K562 (cell line): ENCODE measurements at regions not wholly inside any gene's neighbourhood (a gene's known extent, or its start where the extent isn't known, plus 50 kb on each side); places are given as distances from the start of the nearest gene placed in this dataset.

Experiments used
- ATAC-seq: fragments of 200-7000 bp; cut with Tn5 transposase; 3 replicates; pipeline ENCODE4 v1.9.1; 2020; ENCODE audit warnings: moderate library complexity
- BruUV-seq: library from RNA; stranded (reverse); fragments of 400-500 nt; replicated peaks from 2 replicates; lab custom pipeline; 2021; lab: Mats Ljungman, UMichigan
- CTCF ChIA-PET: fragments of 300-600 bp; formaldehyde crosslinking; extraction: SDS; loops from one replicate; lab custom pipeline; 2021; ENCODE audit warnings: low intra/inter-chr PET ratio; lab: Yijun Ruan, JAX
- POLR2A ChIA-PET: fragments of 300-600, 350-650 bp; sonication (Branson Sonifier 250); formaldehyde crosslinking; extraction: SDS; loops from one replicate; lab custom pipeline; 2021; ENCODE audit warnings: antibody characterized with exemption, inconsistent platforms; lab: Yijun Ruan, JAX
- DNase-seq, 4 experiments: peaks; one replicate each; pipeline versions ENCODE4 v3.0.0 to v3.0.0-alpha.2; 2011 to 2018; ENCODE audit warnings: low spot score in 3 of 4, mixed read lengths in 3 of 4; ENCODE audit errors: extremely low read depth in 1 of 4
- FAIRE-seq: peaks from 2 replicates; lab custom pipeline; 2011; peaks lifted over from hg19 to GRCh38; lab: Jason Lieb, UNC
- H2AFZ ChIP-seq: 2 replicates; pipeline ENCODE4 v1.6.0; 2011; ENCODE audit warnings: low read depth, low read length, control low read depth, inconsistent platforms
- H3K27ac ChIP-seq: fragments of 200-600 bp; 3 replicates; pipeline ENCODE4 v1.8.0; 2011; ENCODE audit warnings: low read depth, mild to moderate bottlenecking, control low read depth, inconsistent platforms, low read length, moderate library complexity, mixed read lengths; ENCODE audit errors: extremely low read depth
- H3K27me3 ChIP-seq, 2 experiments: fragments of 300-600 bp in 1 of 2; 2 replicates in 1 of 2; 3 replicates in 1 of 2; pipeline versions ENCODE4 v1.6.0 to v1.8.0; 2011; ENCODE audit warnings: inconsistent platforms in 2 of 2, low read length in 2 of 2, mild to moderate bottlenecking in 1 of 2, mixed read lengths in 1 of 2, moderate library complexity in 1 of 2; ENCODE audit not compliant: control insufficient read depth in 2 of 2, insufficient read depth in 2 of 2
- H3K36me3 ChIP-seq: fragments of 300-600 bp; 3 replicates; pipeline ENCODE4 v1.8.0; 2011; ENCODE audit warnings: mild to moderate bottlenecking, low read length, inconsistent platforms; ENCODE audit not compliant: control insufficient read depth, insufficient read depth
- H3K4me1 ChIP-seq, 2 experiments: fragments of 200-600 bp in 1 of 2; replicated peaks in 1 of 2; 2 replicates in 1 of 2; 3 replicates in 1 of 2; pipeline versions ENCODE4 v1.5.1 to v1.8.0; 2011; ENCODE audit warnings: inconsistent platforms in 2 of 2, low read length in 2 of 2, mild to moderate bottlenecking in 1 of 2, mixed read lengths in 1 of 2, moderate library complexity in 1 of 2; ENCODE audit not compliant: control insufficient read depth in 2 of 2, insufficient read depth in 2 of 2
- H3K4me2 ChIP-seq: 2 replicates; pipeline ENCODE4 v1.6.1; 2011; ENCODE audit warnings: low read length, control low read depth, inconsistent platforms, mixed read lengths; ENCODE audit not compliant: insufficient read depth
- H3K4me3 ChIP-seq: fragments of 200-600 bp; sonication (generic), shearing (Covaris generic); 2 replicates; pipeline ENCODE4 v1.5.1; 2016; ENCODE audit warnings: control low read depth, inconsistent platforms
- H3K79me2 ChIP-seq: fragments of 200-600 bp; 3 replicates; pipeline ENCODE4 v1.8.0; 2011; ENCODE audit warnings: low read length, inconsistent platforms; ENCODE audit not compliant: control insufficient read depth, insufficient read depth
- H3K9ac ChIP-seq, 2 experiments: 2 replicates each; pipeline versions ENCODE4 v1.6.0 to v1.6.1; 2011; ENCODE audit warnings: low read depth in 2 of 2, low read length in 2 of 2, control low read depth in 1 of 2, inconsistent platforms in 1 of 2, mild to moderate bottlenecking in 1 of 2, mixed read lengths in 1 of 2; ENCODE audit not compliant: insufficient read depth in 1 of 2
- H3K9me1 ChIP-seq: one replicate; pipeline ENCODE4 v1.6.0; 2011; ENCODE audit warnings: inconsistent platforms, mild to moderate bottlenecking, low read length, moderate library complexity; ENCODE audit not compliant: control insufficient read depth, insufficient read depth
- H3K9me3 ChIP-seq: replicated peaks from 2 replicates; pipeline ENCODE4 v1.5.1; 2011; ENCODE audit warnings: low read depth, low read length, inconsistent platforms; ENCODE audit not compliant: control insufficient read depth, insufficient read depth
- H4K20me1 ChIP-seq: replicated peaks from 2 replicates; pipeline ENCODE4 v1.6.1; 2011; ENCODE audit warnings: low read length, inconsistent platforms, mixed read lengths; ENCODE audit not compliant: control insufficient read depth, insufficient read depth
- BRF2 ChIP-seq: IDR thresholded peaks from 3 replicates; pipeline ENCODE4 v1.6.1; 2011; ENCODE audit warnings: borderline replicate concordance, mild to moderate bottlenecking; ENCODE audit not compliant: insufficient read length, insufficient read depth
- CBX3 ChIP-seq, 2 experiments: IDR thresholded peaks; 1 replicate in 1 of 2; 2 replicates in 1 of 2; pipeline ENCODE4 v1.6.1; 2012; ENCODE audit warnings: inconsistent platforms in 2 of 2, low read length in 2 of 2, borderline replicate concordance in 1 of 2, control low read depth in 1 of 2
- EHMT2 ChIP-seq: fragments of 450-650 bp; IDR thresholded peaks from 2 replicates; pipeline ENCODE4 v1.6.1; 2018; ENCODE audit warnings: antibody characterized with exemption
- GATA2 ChIP-seq: sonication (generic); formaldehyde crosslinking; IDR thresholded peaks from 2 replicates; pipeline ENCODE4 v1.4.0; 2020; ENCODE audit warnings: mild to moderate bottlenecking, missing genetic modification reagents
- MITF ChIP-seq: IDR thresholded peaks from 2 replicates; pipeline ENCODE4 v1.6.1; 2014; ENCODE audit warnings: antibody characterized with exemption
- NFIX ChIP-seq: fragments of 250-450 bp; sonication (Bioruptor Pico); IDR thresholded peaks from 2 replicates; pipeline ENCODE4 v1.4.0; 2020; ENCODE audit warnings: low read depth, mild to moderate bottlenecking, moderate library complexity
- SREBF2 ChIP-seq: sonication (generic); formaldehyde crosslinking; IDR thresholded peaks from 2 replicates; pipeline ENCODE4 v1.4.0; 2020; ENCODE audit warnings: mild to moderate bottlenecking, missing genetic modification reagents
- SUPT5H ChIP-seq: fragments of 450-650 bp; IDR thresholded peaks from 2 replicates; pipeline ENCODE4 v1.6.1; 2016
- THRA ChIP-seq: fragments of 450-650 bp; IDR thresholded peaks from 2 replicates; pipeline ENCODE4 v1.6.1; 2017; ENCODE audit warnings: mild to moderate bottlenecking, moderate library complexity
- ZNF174 ChIP-seq: fragments of 250-450 bp; sonication (Bioruptor Pico); IDR thresholded peaks from 2 replicates; pipeline ENCODE4 v1.4.0; 2020; ENCODE audit warnings: mild to moderate bottlenecking
- ZNF239 ChIP-seq: fragments of 250-450 bp; sonication (Bioruptor Pico); IDR thresholded peaks from 2 replicates; pipeline ENCODE4 v1.4.0; 2020; ENCODE audit warnings: mild to moderate bottlenecking
- ZNF384 ChIP-seq: IDR thresholded peaks from 2 replicates; pipeline ENCODE4 v1.6.1; 2012; ENCODE audit warnings: low read depth, low read length, improper control_type of control experiment
- ZNF76 ChIP-seq: fragments of 250-450 bp; sonication (Bioruptor Pico); IDR thresholded peaks from 2 replicates; pipeline ENCODE4 v1.4.0; 2020; ENCODE audit warnings: mild to moderate bottlenecking, moderate library complexity, borderline replicate concordance
- WGBS: fragments of 100-300 bp; shearing (Covaris generic); methylation state at CpG from one replicate; pipeline ENCODE4 v1.1.6; 2016; ENCODE audit warnings: low coverage, mixed read lengths; ENCODE audit not compliant: insufficient coverage; ENCODE audit errors: missing lambda C conversion rate; 5-methylcytosine and 5-hydroxymethylcytosine counted together
- in situ Hi-C: fragments of 300-500 bp; cut with MboI; formaldehyde crosslinking; loops from 4 replicates; pipeline ENCODE4 v1.15.0; 2018; ENCODE audit warnings: inconsistent platforms, mixed read lengths
- intact Hi-C: fragments of 100-400 bp; cut with micrococcal nuclease; formaldehyde crosslinking; loops from 2 replicates; pipeline ENCODE4 v1.14.2; 2022

DNA sequence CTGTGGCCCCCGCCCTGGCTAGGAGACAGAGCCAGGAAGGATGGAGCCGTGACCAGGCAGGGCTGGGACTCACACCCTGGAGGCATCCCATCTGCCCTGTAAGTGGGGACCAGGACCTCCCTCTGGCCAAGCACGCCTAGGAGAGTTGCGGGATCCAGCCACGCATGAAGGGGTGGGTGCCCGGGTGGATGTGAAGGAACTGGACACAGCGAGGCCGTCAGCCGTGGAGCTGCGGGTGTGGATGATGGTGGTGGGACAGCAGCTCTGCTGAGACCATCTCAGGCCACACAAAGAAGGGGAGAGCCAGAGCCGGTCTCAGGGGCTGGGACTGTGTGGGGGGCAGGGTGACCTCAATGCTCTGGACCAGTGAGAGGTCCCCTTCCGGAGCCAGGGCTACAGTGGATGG is 746.4 kb downstream of the BRD1 start:
- intact Hi-C loops: no loop called here
- H3K9me3 ChIP-seq: no peaks in the 10 kb centered on the region
- DNase-seq: no peak
- BruUV-seq: no TSS peak
- TF ChIP-seq SUPT5H (no peak), SREBF2 (CRISPR knock-in tag) (no peak), ZNF384 (no peak), EHMT2 (no peak), MITF (no peak), ZNF239 (CRISPR knock-in tag) (no peak), ZNF174 (CRISPR knock-in tag) (no peak), BRF2 (no peak), NFIX (CRISPR knock-in tag) (no peak), GATA2 (CRISPR knock-in tag) (no peak), CBX3 (IDR thresholded peaks at IDR 0.05; ENCODE audit: borderline replicate concordance in 1 of 2, low read length in 2 of 2) (no peak), ZNF76 (CRISPR knock-in tag) (no peak), THRA (no peak)
- TF ChIP-seq, all 486 proteins: peak for 0
- Histone ChIP-seq H3K27ac (no peak overlapping the region), H2AFZ (no peak overlapping the region), H3K4me2 (no peak overlapping the region), H3K9ac (no peak overlapping the region), H3K4me1 (no peaks in the 10 kb centered on the region; a peak in 1 of 5 replicates), H3K9me1 (no peaks in the 10 kb centered on the region), H3K36me3 (no peaks in the 10 kb centered on the region), H3K27me3 (no peaks in the 10 kb centered on the region; a peak in 2 of 5 replicates), H3K4me3 (no peak overlapping the region), H4K20me1 (no peaks in the 10 kb centered on the region), H3K79me2 (no peaks in the 10 kb centered on the region)
- ChIA-PET CTCF (no interaction called here), POLR2A (no interaction called here)
- WGBS: 1% methylated on average over 12 of the region's 12 CpGs
- FAIRE-seq (no peak), ATAC-seq (no peak)
- in situ Hi-C loops: no loop called here
